Brain microvascular endothelial cell (primary cell): ENCODE measurements at regions not wholly inside any gene's neighbourhood (a gene's known extent, or its start where the extent isn't known, plus 50 kb on each side); places are given as distances from the start of the nearest gene placed in this dataset.

Source experiments
- DNase-seq: peaks from one replicate; pipeline ENCODE4 v3.0.0-alpha.2; 2020
- H3K27ac ChIP-seq: fragments of 250-450 bp; sonication (Bioruptor Pico); 2 replicates; pipeline ENCODE4 v1.5.1; 2020; ENCODE audit warnings: mild to moderate bottlenecking, moderate library complexity
- H3K27me3 ChIP-seq: fragments of 250-450 bp; sonication (Bioruptor Pico); replicated peaks from 2 replicates; pipeline ENCODE4 v1.5.1; 2020; ENCODE audit warnings: mild to moderate bottlenecking
- H3K36me3 ChIP-seq: fragments of 250-450 bp; sonication (Bioruptor Pico); replicated peaks from 2 replicates; pipeline ENCODE4 v1.5.1; 2020; ENCODE audit warnings: mild to moderate bottlenecking
- H3K4me3 ChIP-seq: 2 replicates; pipeline ENCODE4 v1.5.1; 2011; ENCODE audit warnings: low read depth, mild to moderate bottlenecking, control low read depth, low read length, moderate library complexity
- in situ Hi-C: cut with HindIII; loops from 2 replicates; pipeline ENCODE4 v1.10.0; 2017; ENCODE audit warnings: low sequenced_read_pairs, low pct_ligation_motif_present
- TF ChIP-seq, protein P1 (sequence below): IDR thresholded peaks from 2 replicates; pipeline ENCODE4 v1.5.1; 2011; ENCODE audit warnings: low read depth, mild to moderate bottlenecking, moderate library complexity, low read length, control low read depth, inconsistent platforms; ENCODE audit errors: missing control alignments

GRCh38 chr3:118833075-118833474 is 201.6 kb downstream of the IGSF11 start:
- in situ Hi-C loops = no loop called here
- no peaks in the 10 kb centered on the region for H3K36me3 ChIP-seq
- no peaks in the 10 kb centered on the region for H3K27me3 ChIP-seq
- H3K27ac ChIP-seq = no peak overlapping the region
- DNase-seq = no peak
- TF ChIP-seq, protein P1, sequence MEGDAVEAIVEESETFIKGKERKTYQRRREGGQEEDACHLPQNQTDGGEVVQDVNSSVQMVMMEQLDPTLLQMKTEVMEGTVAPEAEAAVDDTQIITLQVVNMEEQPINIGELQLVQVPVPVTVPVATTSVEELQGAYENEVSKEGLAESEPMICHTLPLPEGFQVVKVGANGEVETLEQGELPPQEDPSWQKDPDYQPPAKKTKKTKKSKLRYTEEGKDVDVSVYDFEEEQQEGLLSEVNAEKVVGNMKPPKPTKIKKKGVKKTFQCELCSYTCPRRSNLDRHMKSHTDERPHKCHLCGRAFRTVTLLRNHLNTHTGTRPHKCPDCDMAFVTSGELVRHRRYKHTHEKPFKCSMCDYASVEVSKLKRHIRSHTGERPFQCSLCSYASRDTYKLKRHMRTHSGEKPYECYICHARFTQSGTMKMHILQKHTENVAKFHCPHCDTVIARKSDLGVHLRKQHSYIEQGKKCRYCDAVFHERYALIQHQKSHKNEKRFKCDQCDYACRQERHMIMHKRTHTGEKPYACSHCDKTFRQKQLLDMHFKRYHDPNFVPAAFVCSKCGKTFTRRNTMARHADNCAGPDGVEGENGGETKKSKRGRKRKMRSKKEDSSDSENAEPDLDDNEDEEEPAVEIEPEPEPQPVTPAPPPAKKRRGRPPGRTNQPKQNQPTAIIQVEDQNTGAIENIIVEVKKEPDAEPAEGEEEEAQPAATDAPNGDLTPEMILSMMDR = no peak
- H3K4me3 ChIP-seq = no peak overlapping the region

GRCh38 chr3:118838871-118839270 is 195.8 kb downstream of the IGSF11 start:
- Histone ChIP-seq H3K27ac (no peak overlapping the region), H3K36me3 (no peaks in the 10 kb centered on the region), H3K4me3 (no peak overlapping the region), H3K27me3 (no peaks in the 10 kb centered on the region)
- TF ChIP-seq, protein P1 = no peak
- in situ Hi-C loops = no loop called here
- no peak for DNase-seq

- in situ Hi-C loops = no loop called here
- no peaks in the 10 kb centered on the region for H3K36me3 ChIP-seq
- H3K4me3 ChIP-seq = no peak overlapping the region
- TF ChIP-seq, protein P1 = no peak
- no peak overlapping the region for H3K27ac ChIP-seq
- peak; percentile 1 for DNase-seq
- no peaks in the 10 kb centered on the region for H3K27me3 ChIP-seq
Observed at GRCh38 chr3:118842147-118842863, 192.3 kb downstream of the IGSF11 start.

- Histone ChIP-seq H3K36me3 (no peaks in the 10 kb centered on the region), H3K27me3 (no peaks in the 10 kb centered on the region), H3K27ac (no peak overlapping the region), H3K4me3 (no peak overlapping the region)
- no peak for DNase-seq
- TF ChIP-seq, protein P1 = no peak
- in situ Hi-C loops = no loop called here
Observed at GRCh38 chr3:118846176-118846575, 188.5 kb downstream of the IGSF11 start.
